Gastrocnemius medialis (tissue), 4 donors: ENCODE measurements at regions not wholly inside any gene's neighbourhood (a gene's known extent, or its start where the extent isn't known, plus 50 kb on each side); places are given as distances from the start of the nearest gene placed in this dataset.

ENCODE experiments used
- ATAC-seq, 2 donors: fragments of 150-250 bp; one replicate each; pipeline ENCODE4 v1.9.1; 2016
- DNase-seq, 2 donors: peaks; one replicate each; pipeline ENCODE4 v3.0.0-alpha.2; 2019
- H3K27ac ChIP-seq, 4 donors: fragments of 200-600 bp; sonication (generic); 1 replicate in 1 of 4; 2 replicates in 3 of 4; pipeline ENCODE4 v1.5.1; 2016 to 2018; ENCODE audit warnings: mild to moderate bottlenecking in 2 of 4, moderate library complexity in 1 of 4
- H3K27me3 ChIP-seq, 3 donors: fragments of 200-600 bp; sonication (generic) in 2 of 3; 1 replicate in 1 of 3; 2 replicates in 2 of 3; pipeline versions ENCODE4 v1.5.1 to v1.6.0; 2016 to 2019; ENCODE audit warnings: mild to moderate bottlenecking in 1 of 3, moderate library complexity in 1 of 3
- H3K36me3 ChIP-seq, 2 donors: fragments of 200-600 bp; sonication (generic) in 1 of 2; one replicate each; pipeline ENCODE4 v1.5.1; 2017 to 2018
- H3K4me1 ChIP-seq, 2 donors: fragments of 200-600 bp; sonication (generic) in 1 of 2; one replicate each; pipeline ENCODE4 v1.5.1; 2016 to 2017; ENCODE audit warnings: mild to moderate bottlenecking in 2 of 2
- H3K4me3 ChIP-seq, 4 donors: fragments of 200-600 bp; sonication (generic) in 3 of 4; 1 replicate in 1 of 4; 2 replicates in 3 of 4; pipeline ENCODE4 v1.5.1; 2016 to 2019; ENCODE audit warnings: mild to moderate bottlenecking in 2 of 4
- H3K9me3 ChIP-seq, 3 donors: fragments of 200-600 bp; sonication (generic) in 2 of 3; 1 replicate in 1 of 3; 2 replicates in 2 of 3; pipeline ENCODE4 v1.5.1; 2016 to 2019
- CTCF ChIP-seq, 5 experiments: fragments of 450-650 bp in 3 of 5; fragments of 200-600 bp in 2 of 5; sonication (generic) in 2 of 5; IDR thresholded peaks in 4 of 5; conservative IDR thresholded peaks in 1 of 5; 1 replicate in 4 of 5; 2 replicates in 1 of 5; pipeline ENCODE4 v1.5.1; 2016 to 2019; ENCODE audit warnings: antibody characterized with exemption in 5 of 5, mild to moderate bottlenecking in 3 of 5, moderate library complexity in 3 of 5
- POLR2A ChIP-seq, 2 donors: fragments of 450-650 bp; IDR thresholded peaks; one replicate each; pipeline ENCODE4 v1.6.1; 2017; ENCODE audit warnings: antibody characterized with exemption in 2 of 2, mild to moderate bottlenecking in 2 of 2, moderate library complexity in 2 of 2
- in situ Hi-C, 4 donors: fragments of 200-750 bp; cut with MboI; loops; one replicate each; pipeline versions ENCODE4 v1.15.0 to v1.8.0; 2017; ENCODE audit warnings: low sequenced_read_pairs in 4 of 4
- intact Hi-C: fragments of 100-400 bp; cut with DNase I; formaldehyde crosslinking; loops from one replicate; pipeline ENCODE4 v1.15.1; 2023; ENCODE audit warnings: low total_unique reads

- Histone ChIP-seq H3K36me3 (no peaks in the 10 kb centered on the region), H3K4me3 (no peak overlapping the region), H3K27me3 (peaks cover 25 to 38% (median 32%) of the 10 kb centered on the region in 3 donors), H3K27ac (no peak overlapping the region), H3K4me1 (peaks cover 8 to 10% of the 10 kb centered on the region in 2 donors), H3K9me3 (no peaks in the 10 kb centered on the region)
- no peak for TF ChIP-seq POLR2A (IDR thresholded peaks at IDR 0.05)
- TF ChIP-seq CTCF (IDR thresholded peaks at IDR 0.05 in 4 of 5, conservative IDR thresholded peaks at IDR 0.05 in 1 of 5): no peak
- intact Hi-C loops: no loop called here
- ATAC-seq (no peak), DNase-seq (no peak)
- in situ Hi-C loops: no loop called here
Observed at GRCh38 chr1:90831910-90832309, 114.8 kb upstream of the BARHL2 start.

- intact Hi-C loops: no loop called here
- no peaks in the 10 kb centered on the region for H3K36me3 ChIP-seq
Observed at GRCh38 chr1:90826834-90827233, 109.7 kb upstream of the BARHL2 start.

GRCh38 chr1:90826024-90826423 is 108.9 kb upstream of the BARHL2 start:
- no peaks in the 10 kb centered on the region for H3K36me3 ChIP-seq
- intact Hi-C loops: no loop called here

More at GRCh38 chr1:90826834-90827233, 109.7 kb upstream of the BARHL2 start:
- in situ Hi-C loops: no loop called here
- DNase-seq (no peak), ATAC-seq (no peak)
- Histone ChIP-seq H3K27me3 (no peaks in the 10 kb centered on the region), H3K27ac (no peak overlapping the region), H3K9me3 (no peaks in the 10 kb centered on the region), H3K4me1 (no peaks in the 10 kb centered on the region), H3K4me3 (no peak overlapping the region)
- no peak for TF ChIP-seq POLR2A (IDR thresholded peaks at IDR 0.05)
- no peak for TF ChIP-seq CTCF (IDR thresholded peaks at IDR 0.05 in 4 of 5, conservative IDR thresholded peaks at IDR 0.05 in 1 of 5)

GRCh38 chr1:90824551-90824950 is 107.4 kb upstream of the BARHL2 start:
- in situ Hi-C loops (no loop called here), intact Hi-C loops (no loop called here)
- Histone ChIP-seq H3K9me3 (no peaks in the 10 kb centered on the region), H3K27ac (no peak overlapping the region), H3K36me3 (no peaks in the 10 kb centered on the region), H3K4me1 (no peaks in the 10 kb centered on the region), H3K4me3 (no peak overlapping the region), H3K27me3 (no peaks in the 10 kb centered on the region)
- DNase-seq (no peak), ATAC-seq (no peak)
- TF ChIP-seq CTCF (IDR thresholded peaks at IDR 0.05 in 4 of 5, conservative IDR thresholded peaks at IDR 0.05 in 1 of 5) (no peak), POLR2A (IDR thresholded peaks at IDR 0.05) (no peak)

More at GRCh38 chr1:90826024-90826423, 108.9 kb upstream of the BARHL2 start:
- Histone ChIP-seq H3K27me3 (no peaks in the 10 kb centered on the region), H3K4me3 (no peak overlapping the region), H3K9me3 (no peaks in the 10 kb centered on the region), H3K27ac (no peak overlapping the region), H3K4me1 (no peaks in the 10 kb centered on the region)
- in situ Hi-C loops: no loop called here
- DNase-seq (no peak), ATAC-seq (no peak)
- TF ChIP-seq POLR2A (IDR thresholded peaks at IDR 0.05) (no peak), CTCF (IDR thresholded peaks at IDR 0.05 in 4 of 5, conservative IDR thresholded peaks at IDR 0.05 in 1 of 5) (no peak)

- H3K4me3 ChIP-seq: no peak overlapping the region
- no peak overlapping the region for H3K27ac ChIP-seq
- no peaks in the 10 kb centered on the region for H3K9me3 ChIP-seq
- H3K4me1 ChIP-seq: no peaks in the 10 kb centered on the region
- TF ChIP-seq CTCF (IDR thresholded peaks at IDR 0.05 in 4 of 5, conservative IDR thresholded peaks at IDR 0.05 in 1 of 5) (no peak), POLR2A (IDR thresholded peaks at IDR 0.05) (no peak)
- DNase-seq (no peak), ATAC-seq (no peak)
- H3K27me3 ChIP-seq: no peaks in the 10 kb centered on the region
- in situ Hi-C loops (no loop called here), intact Hi-C loops (no loop called here)
- H3K36me3 ChIP-seq: no peaks in the 10 kb centered on the region
Observed at GRCh38 chr1:90823686-90824085, 106.6 kb upstream of the BARHL2 start.
